ENCODE measurements at regions not wholly inside any gene's neighbourhood (a gene's known extent, or its start where the extent isn't known, plus 50 kb on each side); places are given as distances from the start of the nearest gene placed in this dataset.

- H4K8ac ChIP-seq (replicated peaks; ENCODE audit: insufficient read length, low read depth, low read length), result no peak overlapping the region
- H3K4ac ChIP-seq (ENCODE audit: low read depth, low read length), result no peak overlapping the region
- H3K56ac ChIP-seq (ENCODE audit: insufficient read length, low read depth, low read length), result no peak overlapping the region
- H2BK15ac ChIP-seq (ENCODE audit: low read depth, low read length), result no peak overlapping the region
- no peak overlapping the region for H2BK5ac ChIP-seq (ENCODE audit: insufficient read length, low read length)
- H3K4me2 ChIP-seq (ENCODE audit: insufficient read depth, insufficient read length, low read length), result no peak overlapping the region
- H4K20me1 ChIP-seq (ENCODE audit: control insufficient read depth, insufficient read depth, insufficient read length), result no peaks in the 10 kb centered on the region
- H3K4me3 Mint-ChIP-seq, result no peak overlapping the region
- no CpG with 5 or more reads among the region's 5 CpGs for WGBS (ENCODE audit: extremely low coverage, insufficient read length, low lambda C conversion rate)
- H3K14ac ChIP-seq (ENCODE audit: insufficient read depth, low read length), result no peak overlapping the region
- no peak overlapping the region for H2AFZ ChIP-seq (ENCODE audit: low read length)
- no peaks in the 10 kb centered on the region for H3K79me1 ChIP-seq (ENCODE audit: insufficient read depth, low read depth, low read length, poor library complexity, severe bottlenecking)
- no peak overlapping the region for H2BK12ac ChIP-seq (ENCODE audit: insufficient read length, low read depth, low read length)
- H2BK120ac ChIP-seq (ENCODE audit: low read depth, low read length, poor library complexity, severe bottlenecking), result no peak overlapping the region
- no peak overlapping the region for H3K27ac ChIP-seq (ENCODE audit: insufficient read length, low read depth, low read length)
- peaks cover 70 to 74% of the 10 kb centered on the region in 2 experiments for H3K9me3 Mint-ChIP-seq
- peaks cover 10 to 37% of the 10 kb centered on the region in 2 experiments for H3K4me1 Mint-ChIP-seq
- no peak overlapping the region for H3T11ph ChIP-seq (ENCODE audit: low read length)
- H4K91ac ChIP-seq (ENCODE audit: insufficient read length, low read depth, low read length), result no peak overlapping the region
- H3K4me1 ChIP-seq (ENCODE audit: insufficient read depth, low read length), result no peaks in the 10 kb centered on the region
- H3K18ac ChIP-seq (ENCODE audit: insufficient read length, low read depth, low read length), result no peak overlapping the region
- no peak overlapping the region for H3K9ac ChIP-seq (ENCODE audit: extremely low read depth, insufficient read length, low read length)
- peaks cover 0 to 16% (median 7%) of the 10 kb centered on the region in 3 experiments; a peak in 6 of 7 replicates for H3K36me3 Mint-ChIP-seq (ENCODE audit: insufficient read depth in 1 of 3, low read depth in 3 of 3)
- TF ChIP-seq, protein P1, sequence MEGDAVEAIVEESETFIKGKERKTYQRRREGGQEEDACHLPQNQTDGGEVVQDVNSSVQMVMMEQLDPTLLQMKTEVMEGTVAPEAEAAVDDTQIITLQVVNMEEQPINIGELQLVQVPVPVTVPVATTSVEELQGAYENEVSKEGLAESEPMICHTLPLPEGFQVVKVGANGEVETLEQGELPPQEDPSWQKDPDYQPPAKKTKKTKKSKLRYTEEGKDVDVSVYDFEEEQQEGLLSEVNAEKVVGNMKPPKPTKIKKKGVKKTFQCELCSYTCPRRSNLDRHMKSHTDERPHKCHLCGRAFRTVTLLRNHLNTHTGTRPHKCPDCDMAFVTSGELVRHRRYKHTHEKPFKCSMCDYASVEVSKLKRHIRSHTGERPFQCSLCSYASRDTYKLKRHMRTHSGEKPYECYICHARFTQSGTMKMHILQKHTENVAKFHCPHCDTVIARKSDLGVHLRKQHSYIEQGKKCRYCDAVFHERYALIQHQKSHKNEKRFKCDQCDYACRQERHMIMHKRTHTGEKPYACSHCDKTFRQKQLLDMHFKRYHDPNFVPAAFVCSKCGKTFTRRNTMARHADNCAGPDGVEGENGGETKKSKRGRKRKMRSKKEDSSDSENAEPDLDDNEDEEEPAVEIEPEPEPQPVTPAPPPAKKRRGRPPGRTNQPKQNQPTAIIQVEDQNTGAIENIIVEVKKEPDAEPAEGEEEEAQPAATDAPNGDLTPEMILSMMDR (conservative IDR thresholded peaks at IDR 0.05), result no peak
- H2AK5ac ChIP-seq (ENCODE audit: insufficient read length, low read length), result no peak overlapping the region
- H3K23me2 ChIP-seq (ENCODE audit: insufficient read length, low read depth, low read length, poor library complexity, severe bottlenecking), result no peaks in the 10 kb centered on the region
- no peaks in the 10 kb centered on the region for H3K79me2 ChIP-seq (ENCODE audit: insufficient read depth, low read length)
- H3K27me3 ChIP-seq (ENCODE audit: insufficient read depth, low read length), result no peaks in the 10 kb centered on the region
- DNase-seq, result no peak
- no peak overlapping the region for H4K5ac ChIP-seq (ENCODE audit: insufficient read length, low read depth, low read length)
- peaks cover 3% of the 10 kb centered on the region; the same call in 1 of the 2 replicates for H3K27me3 Mint-ChIP-seq (ENCODE audit: low read depth)
- H2BK20ac ChIP-seq (ENCODE audit: low read depth, low read length, poor library complexity, severe bottlenecking), result no peak overlapping the region
- H3K9me3 ChIP-seq (ENCODE audit: control insufficient read depth, low read depth, low read length), result peaks cover 10% of the 10 kb centered on the region
- no peak overlapping the region for H3K23ac ChIP-seq (ENCODE audit: insufficient read length, low read depth, low read length)
- H3K27ac Mint-ChIP-seq, result no peak overlapping the region
Observed at GRCh38 chrX:39513836-39514235, 583.9 kb downstream of the BCOR start.

Measured in H9 (cell line).